PC-3 (cell line): ENCODE measurements at regions not wholly inside any gene's neighbourhood (a gene's known extent, or its start where the extent isn't known, plus 50 kb on each side); places are given as distances from the start of the nearest gene placed in this dataset.

Experiments used
- CTCF ChIP-seq: fragments of 300-600 bp; sonication (generic); conservative IDR thresholded peaks from 2 replicates; pipeline ENCODE4 v1.5.1; 2017; ENCODE audit warnings: antibody characterized with exemption, low read depth, mild to moderate bottlenecking, low read length
- EZH2phosphoT487 ChIP-seq: fragments of 300-600 bp; sonication (generic); IDR thresholded peaks from 2 replicates; pipeline ENCODE4 v1.6.1; 2018; ENCODE audit warnings: mild to moderate bottlenecking, antibody characterized with exemption, low read length, borderline replicate concordance

DNA sequence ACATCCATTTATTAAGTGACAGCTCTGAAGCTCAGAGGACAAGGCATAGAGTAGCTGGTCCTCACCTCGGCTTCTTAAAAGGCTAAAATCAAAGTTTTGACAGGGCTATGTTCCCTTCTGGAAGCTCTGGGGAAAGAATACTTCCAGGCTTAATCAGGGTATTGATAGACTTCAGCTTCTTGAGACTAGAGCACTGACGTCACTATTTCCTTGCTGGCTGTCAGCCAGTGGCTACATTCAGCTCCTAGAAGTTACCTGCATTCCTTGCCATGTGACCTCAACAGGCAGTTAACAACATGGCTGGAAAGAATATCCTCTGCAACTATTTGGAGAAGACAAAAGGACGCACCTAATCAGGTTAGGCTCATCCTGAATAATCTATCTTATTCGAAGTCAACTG is 1144.8 kb downstream of the ADGRL3 start:
- TF ChIP-seq EZH2phosphoT487 (no peak), CTCF (no peak)
